ENCODE measurements at regions not wholly inside any gene's neighbourhood (a gene's known extent, or its start where the extent isn't known, plus 50 kb on each side); places are given as distances from the start of the nearest gene placed in this dataset.

GRCh38 chr7:11895337-11895736 is 63.3 kb upstream of the THSD7A start:
- no peak for DNase-seq

GRCh38 chr7:11896663-11897062 is 64.7 kb upstream of the THSD7A start:
- DNase-seq = no peak

- no peak for DNase-seq
Measured at GRCh38 chr7:11899247-11899646, 67.2 kb upstream of the THSD7A start.

GRCh38 chr7:11910253-11910652 is 78.3 kb upstream of the THSD7A start:
- no peak for DNase-seq

- DNase-seq = no peak
Measured at GRCh38 chr7:11911900-11912299, 79.9 kb upstream of the THSD7A start.

- no peak for DNase-seq
Measured at GRCh38 chr7:11914645-11915044, 82.6 kb upstream of the THSD7A start.

GRCh38 chr7:11923376-11923930 is 91.5 kb upstream of the THSD7A start:
- DNase-seq = peak; percentile 6

- DNase-seq = no peak
Measured at GRCh38 chr7:11931307-11931706, 99.3 kb upstream of the THSD7A start.

GRCh38 chr7:11934796-11935195 is 102.8 kb upstream of the THSD7A start:
- no peak for DNase-seq

GRCh38 chr7:11935905-11936304 is 103.9 kb upstream of the THSD7A start:
- DNase-seq = no peak

- DNase-seq = no peak
Measured at GRCh38 chr7:11946794-11947193, 114.8 kb upstream of the THSD7A start.

- no peak for DNase-seq
Measured at GRCh38 chr7:11950281-11950680, 118.3 kb upstream of the THSD7A start.

GRCh38 chr7:11950942-11951341 is 118.9 kb upstream of the THSD7A start:
- DNase-seq = no peak

- no peak for DNase-seq
Measured at GRCh38 chr7:11951909-11952308, 119.9 kb upstream of the THSD7A start.

GRCh38 chr7:11952972-11953371 is 121.0 kb upstream of the THSD7A start:
- no peak for DNase-seq

- no peak for DNase-seq
Measured at GRCh38 chr7:11956991-11957390, 125.0 kb upstream of the THSD7A start.

- DNase-seq = no peak
Measured at GRCh38 chr7:11957956-11958355, 126.0 kb upstream of the THSD7A start.

- no peak for DNase-seq
Measured at GRCh38 chr7:11959121-11959520, 127.1 kb upstream of the THSD7A start.

GRCh38 chr7:11960621-11961020 is 128.6 kb upstream of the THSD7A start:
- no peak for DNase-seq

GRCh38 chr7:11969643-11970042 is 137.6 kb upstream of the THSD7A start:
- no peak for DNase-seq

- DNase-seq = no peak
Measured at GRCh38 chr7:11970132-11970531, 138.1 kb upstream of the THSD7A start.

GRCh38 chr7:11985376-11985775 is 153.4 kb upstream of the THSD7A start:
- no peak for DNase-seq

GRCh38 chr7:11985971-11986370 is 154.0 kb upstream of the THSD7A start:
- DNase-seq = no peak

- DNase-seq = no peak
Measured at GRCh38 chr7:11988186-11988585, 156.2 kb upstream of the THSD7A start.

- no peak for DNase-seq
Measured at GRCh38 chr7:12002428-12002827, 170.4 kb upstream of the THSD7A start.

GRCh38 chr7:12004581-12004980 is 172.6 kb upstream of the THSD7A start:
- no peak for DNase-seq
